GM20000 (cell line): ENCODE measurements at regions not wholly inside any gene's neighbourhood (a gene's known extent, or its start where the extent isn't known, plus 50 kb on each side); places are given as distances from the start of the nearest gene placed in this dataset.

ENCODE experiments used
- DNase-seq: peaks from one replicate; pipeline ENCODE4 v3.0.0; 2012; ENCODE audit warnings: low spot score
- TF ChIP-seq, protein P1 (sequence below): IDR thresholded peaks from 2 replicates; pipeline ENCODE4 v1.5.1; 2012; ENCODE audit warnings: mild to moderate bottlenecking, control low read depth; ENCODE audit errors: extremely low read depth, missing control alignments

DNA sequence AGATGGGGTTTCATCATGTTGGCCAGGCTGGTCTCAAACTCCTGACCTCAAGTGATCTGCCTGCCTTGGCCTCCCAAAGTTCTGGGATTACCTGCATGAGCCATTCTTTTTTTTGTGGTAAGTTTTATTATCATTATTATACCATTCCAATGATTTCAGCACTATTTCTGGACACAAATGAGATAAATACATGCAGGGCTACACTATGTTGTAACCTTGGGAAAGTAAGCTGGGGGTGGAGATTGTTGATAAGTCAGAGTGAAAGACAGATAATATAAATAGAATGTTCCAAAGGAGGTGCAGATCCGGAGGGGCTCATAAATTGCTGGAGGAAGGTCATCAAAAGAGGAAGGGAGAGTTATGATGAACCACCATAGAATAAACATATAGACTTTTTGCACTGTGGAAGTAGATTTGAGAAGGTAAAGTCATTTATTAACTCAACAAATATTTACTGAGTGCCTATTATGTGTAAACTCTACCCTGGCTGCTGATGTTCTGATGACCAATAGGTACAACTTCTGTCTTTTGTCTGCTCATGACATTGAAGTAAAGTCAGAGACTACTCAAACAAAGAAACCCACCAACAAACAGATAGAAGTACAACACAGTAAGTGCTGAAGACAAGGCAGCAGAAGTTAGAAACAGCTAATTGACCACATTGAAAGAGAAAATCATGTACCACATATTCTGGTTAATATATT is 478.9 kb upstream of the GOLIM4 start:
- no peak for DNase-seq
- TF ChIP-seq, protein P1, sequence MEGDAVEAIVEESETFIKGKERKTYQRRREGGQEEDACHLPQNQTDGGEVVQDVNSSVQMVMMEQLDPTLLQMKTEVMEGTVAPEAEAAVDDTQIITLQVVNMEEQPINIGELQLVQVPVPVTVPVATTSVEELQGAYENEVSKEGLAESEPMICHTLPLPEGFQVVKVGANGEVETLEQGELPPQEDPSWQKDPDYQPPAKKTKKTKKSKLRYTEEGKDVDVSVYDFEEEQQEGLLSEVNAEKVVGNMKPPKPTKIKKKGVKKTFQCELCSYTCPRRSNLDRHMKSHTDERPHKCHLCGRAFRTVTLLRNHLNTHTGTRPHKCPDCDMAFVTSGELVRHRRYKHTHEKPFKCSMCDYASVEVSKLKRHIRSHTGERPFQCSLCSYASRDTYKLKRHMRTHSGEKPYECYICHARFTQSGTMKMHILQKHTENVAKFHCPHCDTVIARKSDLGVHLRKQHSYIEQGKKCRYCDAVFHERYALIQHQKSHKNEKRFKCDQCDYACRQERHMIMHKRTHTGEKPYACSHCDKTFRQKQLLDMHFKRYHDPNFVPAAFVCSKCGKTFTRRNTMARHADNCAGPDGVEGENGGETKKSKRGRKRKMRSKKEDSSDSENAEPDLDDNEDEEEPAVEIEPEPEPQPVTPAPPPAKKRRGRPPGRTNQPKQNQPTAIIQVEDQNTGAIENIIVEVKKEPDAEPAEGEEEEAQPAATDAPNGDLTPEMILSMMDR: no peak

DNA sequence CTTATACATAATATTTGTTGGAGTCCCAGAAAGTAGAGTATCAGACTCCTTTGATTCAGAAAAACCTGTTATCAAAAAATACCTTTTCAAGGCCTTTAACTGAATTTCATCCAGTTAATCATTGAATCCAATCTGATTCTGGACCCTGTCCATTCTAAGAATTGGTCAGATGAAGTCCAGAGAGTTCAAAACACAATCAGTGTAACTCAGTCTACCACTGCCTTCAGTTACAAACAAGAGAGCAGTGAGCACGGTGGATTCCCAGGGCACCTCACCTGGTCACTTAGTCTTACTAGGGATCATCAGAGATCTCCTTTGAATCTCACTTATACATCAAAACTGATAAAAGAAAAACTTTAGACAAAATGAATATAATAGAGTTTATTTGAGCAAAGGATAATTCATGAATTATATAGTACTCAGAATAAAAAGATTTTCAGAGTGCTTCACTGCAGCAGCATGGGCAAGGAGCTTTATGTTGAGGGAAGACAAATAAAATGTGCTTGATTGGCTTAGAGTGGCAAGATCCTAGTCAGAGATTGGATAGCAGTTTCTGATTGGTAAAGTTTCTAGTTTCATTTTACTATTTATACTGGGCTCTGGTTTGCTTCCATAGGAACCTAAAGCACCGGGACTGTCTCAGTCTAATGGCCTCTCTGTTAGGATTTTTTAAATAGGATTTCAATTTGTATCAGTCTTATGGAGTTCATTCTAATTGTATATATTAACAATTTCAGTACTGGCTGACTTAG is 474.9 kb upstream of the GOLIM4 start:
- TF ChIP-seq, protein P1: no peak
- no peak for DNase-seq

DNA sequence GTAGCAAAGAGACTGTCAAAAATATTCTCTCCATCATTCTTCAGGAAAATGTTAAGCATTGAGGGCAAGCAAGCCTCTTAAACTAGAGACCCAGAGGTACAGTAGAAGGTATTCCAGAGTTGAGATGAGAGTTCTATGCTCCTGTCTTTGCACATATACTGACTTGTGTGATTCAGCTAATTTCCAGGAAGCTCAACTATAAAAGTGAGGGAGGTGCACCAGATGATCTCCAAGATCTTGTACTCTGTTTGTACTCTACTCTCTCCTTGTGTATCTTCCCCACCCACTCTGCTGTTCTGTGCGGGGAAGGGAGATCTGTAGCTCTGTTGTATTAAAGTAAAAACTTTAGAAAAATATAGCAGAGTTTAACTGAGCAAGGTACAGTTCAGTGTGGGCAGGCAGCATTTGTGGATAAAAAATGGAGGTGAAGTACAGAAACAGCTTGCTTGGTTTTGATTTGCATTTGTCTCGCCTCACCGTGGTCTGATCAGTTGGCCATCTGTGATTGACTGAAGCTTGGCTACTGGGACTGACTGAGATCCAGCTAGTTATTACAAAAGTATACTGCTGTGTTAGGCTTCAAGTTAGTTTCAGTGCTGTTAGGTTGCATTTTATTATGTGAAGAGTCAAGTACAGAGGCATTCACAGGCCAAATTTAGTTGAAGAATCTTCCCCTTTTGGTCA is 463.1 kb upstream of the GOLIM4 start:
- DNase-seq: no peak
- TF ChIP-seq, protein P1: no peak

DNA sequence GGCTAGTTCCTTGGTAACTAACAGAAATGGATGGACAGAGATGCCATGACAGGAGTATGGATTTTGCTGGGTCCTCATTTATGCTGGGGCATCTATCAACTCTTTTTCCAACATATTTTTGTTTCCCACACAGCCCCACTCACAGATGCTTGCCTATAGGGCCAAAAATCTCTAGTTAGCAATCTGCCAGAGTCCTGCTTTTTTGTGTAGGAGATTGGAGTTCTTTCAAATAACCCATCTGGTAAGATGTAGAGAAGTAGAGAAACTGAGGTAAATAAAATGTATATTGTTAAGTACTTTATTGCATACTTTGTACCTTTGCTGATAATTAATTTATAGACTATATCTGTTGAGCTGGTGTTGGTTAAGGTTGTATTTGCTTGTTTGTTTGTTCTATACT is 456.5 kb upstream of the GOLIM4 start:
- no peak for DNase-seq
- TF ChIP-seq, protein P1: no peak

DNA sequence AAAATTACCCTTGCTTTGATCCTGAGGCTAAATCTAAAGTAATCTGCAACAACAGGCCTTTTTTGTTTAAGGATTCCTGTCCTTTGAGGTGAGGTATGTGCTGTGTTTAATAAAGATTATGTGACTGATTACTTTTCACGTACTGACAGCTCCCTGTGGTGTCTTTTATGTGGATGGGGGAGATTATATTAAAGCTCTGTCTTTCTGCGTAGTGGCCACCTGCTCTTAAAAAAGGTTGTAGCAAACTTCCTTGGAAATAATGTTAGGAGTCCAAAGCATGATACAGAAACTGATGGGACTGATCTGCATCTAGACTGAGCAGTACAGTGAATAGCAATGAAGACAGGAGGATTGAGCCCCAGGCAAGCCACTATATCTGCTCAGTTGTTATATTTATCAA is 453.0 kb upstream of the GOLIM4 start:
- TF ChIP-seq, protein P1: no peak
- no peak for DNase-seq

DNA sequence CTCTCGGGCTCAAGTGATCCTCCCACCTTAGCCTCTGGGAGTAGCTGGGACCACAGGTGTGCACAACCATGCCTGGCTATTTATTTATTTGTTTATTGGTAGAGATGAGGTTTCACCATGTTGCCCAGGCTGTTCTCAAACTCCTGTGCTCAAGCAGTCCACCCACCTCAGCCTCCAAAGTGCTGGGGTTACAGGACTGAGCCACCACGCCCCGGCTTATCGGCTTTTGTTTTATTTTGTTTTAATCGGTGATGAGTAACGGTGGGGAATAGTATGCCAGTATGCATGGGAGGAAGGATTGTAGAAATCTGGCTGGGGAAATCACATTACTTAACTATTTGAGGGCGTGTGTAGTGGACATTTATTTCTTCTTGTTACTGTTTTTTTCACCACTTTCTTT is 451.0 kb upstream of the GOLIM4 start:
- no peak for DNase-seq
- TF ChIP-seq, protein P1: no peak

DNA sequence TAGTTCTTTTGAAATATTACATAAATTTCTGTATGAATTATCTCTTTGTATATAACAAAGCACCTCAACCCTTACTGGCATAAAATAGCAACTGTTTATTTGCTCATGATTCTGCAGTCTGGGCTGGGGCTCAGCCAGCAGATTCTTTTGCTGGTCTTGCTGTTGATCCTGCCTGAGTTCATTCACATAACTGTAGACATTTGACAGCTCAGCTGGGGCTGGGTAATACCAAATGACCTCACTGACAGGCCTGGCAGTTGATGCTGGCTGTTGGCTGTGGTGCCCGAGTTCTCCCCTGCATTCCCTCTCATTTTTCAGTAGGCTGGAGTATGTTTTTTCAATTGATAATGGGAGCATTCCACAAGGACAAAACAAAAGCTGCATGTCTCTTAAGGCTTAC is 449.9 kb upstream of the GOLIM4 start:
- TF ChIP-seq, protein P1: no peak

More for the DNA sequence above, 449.9 kb upstream of the GOLIM4 start:
- no peak for DNase-seq
